ENCODE measurements at regions not wholly inside any gene's neighbourhood (a gene's known extent, or its start where the extent isn't known, plus 50 kb on each side); places are given as distances from the start of the nearest gene placed in this dataset.
"Not testable (repeated sequence)": the region's sequence is repeated elsewhere in the genome, so short reads cannot be mapped to it uniquely, and the experiment has no call there.

GRCh38 chr14:53310412-53310811, 157.3 kb upstream of the DDHD1 start:
- FAIRE-seq (no peak), DNase-seq (ENCODE audit: low spot score) (no peak)

GRCh38 chr14:53306911-53307310, 153.8 kb upstream of the DDHD1 start:
- DNase-seq (ENCODE audit: low spot score) = peak; percentile 25
- no peak for FAIRE-seq

- no peak for FAIRE-seq
Observed at GRCh38 chr14:53306267-53306721, 153.2 kb upstream of the DDHD1 start.

DNA sequence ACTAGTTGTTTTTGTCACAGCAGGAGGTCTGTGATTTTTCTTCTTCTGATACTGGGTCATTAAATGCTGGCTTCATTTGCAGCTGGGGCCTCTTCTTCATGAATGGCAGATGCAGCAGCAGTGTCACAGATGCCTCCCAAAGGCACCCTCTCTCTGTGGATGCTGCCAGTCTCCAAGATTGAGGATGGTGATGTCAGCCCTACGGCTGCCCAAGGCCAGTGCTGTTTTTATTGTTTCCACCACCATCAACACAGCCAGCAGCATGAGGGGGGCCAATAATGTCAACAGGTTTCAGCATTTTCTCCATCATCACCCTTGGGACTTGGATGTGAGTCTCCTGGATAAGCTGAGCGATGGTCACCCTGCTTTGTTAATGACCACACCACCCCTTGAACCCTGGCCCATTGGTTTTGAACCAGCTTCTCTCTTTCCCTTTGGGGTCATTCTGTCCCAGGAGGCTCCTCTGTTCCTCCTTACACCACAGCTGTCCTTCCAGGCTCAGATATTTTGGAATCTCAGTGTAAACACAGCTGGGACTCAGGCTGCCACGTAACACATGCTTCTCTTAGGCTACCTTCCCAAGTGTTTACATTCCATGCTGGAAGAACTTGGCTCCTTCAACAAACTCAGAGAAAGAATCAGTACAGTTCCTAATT, 151.7 kb upstream of the DDHD1 start:
- DNase-seq (ENCODE audit: low spot score) = no peak
- no peak for FAIRE-seq

More at GRCh38 chr14:53306267-53306721, 153.2 kb upstream of the DDHD1 start:
- no peak for DNase-seq (ENCODE audit: low spot score)

GRCh38 chr14:53295985-53296582, 143.0 kb upstream of the DDHD1 start:
- FAIRE-seq = no peak
- DNase-seq (ENCODE audit: low spot score) = no peak

- no peak for FAIRE-seq
- no peak for DNase-seq (ENCODE audit: low spot score)
Observed at GRCh38 chr14:53295372-53295771, 142.2 kb upstream of the DDHD1 start.

DNA sequence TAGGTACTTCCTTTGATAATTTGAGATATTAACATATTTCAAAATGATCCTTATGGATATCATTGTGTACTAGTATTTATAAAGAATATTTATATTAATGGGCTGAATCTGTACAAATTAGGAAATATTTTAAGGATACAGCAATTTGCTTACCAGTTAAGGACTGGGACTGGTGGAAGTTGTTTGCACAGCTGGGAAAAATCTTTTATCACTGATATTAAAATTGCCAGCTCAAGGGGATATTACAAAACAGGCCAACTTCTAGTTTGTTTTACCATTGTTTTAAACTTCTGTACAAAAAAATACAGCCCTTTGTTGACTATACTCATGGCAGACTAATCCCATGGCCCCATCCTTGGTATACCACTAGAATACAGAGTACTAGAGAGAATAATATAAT, 133.2 kb upstream of the DDHD1 start:
- no peak for FAIRE-seq
- DNase-seq (ENCODE audit: low spot score) = no peak

- FAIRE-seq = no peak
Observed at GRCh38 chr14:53285821-53286220, 132.7 kb upstream of the DDHD1 start.

DNA sequence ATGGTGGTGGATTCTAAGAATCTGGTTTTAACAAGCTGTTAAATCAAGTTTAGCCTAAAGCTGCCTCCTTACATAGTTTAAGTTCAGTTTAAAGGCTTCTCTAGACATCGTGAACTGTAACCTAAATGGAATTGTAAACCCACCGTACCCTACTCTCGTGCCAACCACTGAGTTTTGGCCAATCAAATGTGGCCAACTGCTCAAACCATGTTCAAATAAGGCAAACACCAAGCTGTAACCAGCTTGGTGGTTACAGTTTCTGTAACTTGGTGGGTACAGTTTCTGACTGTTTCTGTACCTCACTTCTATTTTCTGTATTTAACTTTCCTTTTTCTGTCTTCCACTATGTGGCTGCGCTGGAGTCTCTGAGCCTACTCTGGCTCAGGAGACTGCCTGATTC, 131.9 kb upstream of the DDHD1 start:
- FAIRE-seq = no peak
- no peak for DNase-seq (ENCODE audit: low spot score)

More at GRCh38 chr14:53285821-53286220, 132.7 kb upstream of the DDHD1 start:
- DNase-seq (ENCODE audit: low spot score) = no peak

- DNase-seq (ENCODE audit: low spot score) = no peak
- no peak for FAIRE-seq
Observed at GRCh38 chr14:53278602-53279506, 125.7 kb upstream of the DDHD1 start.

- DNase-seq (ENCODE audit: low spot score) (no peak), FAIRE-seq (no peak)
Observed at GRCh38 chr14:53273671-53274072, 120.5 kb upstream of the DDHD1 start.

DNA sequence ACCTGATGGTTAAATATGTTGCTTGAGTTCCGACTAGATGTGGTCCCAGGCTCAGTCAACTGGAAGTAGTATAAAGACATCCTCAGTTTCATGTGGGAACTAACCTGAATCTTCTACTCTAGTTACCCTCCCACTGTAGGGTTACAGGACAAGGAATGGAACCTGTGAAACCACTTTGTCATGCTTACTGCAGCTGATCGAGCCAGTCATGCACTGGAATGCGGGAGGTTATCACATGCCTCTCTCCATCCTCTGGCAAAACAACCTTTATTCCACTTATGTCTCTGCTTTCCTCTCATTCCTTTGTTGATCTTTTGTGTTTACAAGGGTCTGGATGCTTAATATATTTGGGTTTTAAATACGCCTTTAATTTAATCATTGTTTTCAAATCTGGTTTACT, 111.9 kb upstream of the DDHD1 start:
- FAIRE-seq (no peak), DNase-seq (ENCODE audit: low spot score) (no peak)

GRCh38 chr14:53260928-53261327, 107.8 kb upstream of the DDHD1 start:
- no peak for FAIRE-seq
- DNase-seq (ENCODE audit: low spot score) = no peak

DNA sequence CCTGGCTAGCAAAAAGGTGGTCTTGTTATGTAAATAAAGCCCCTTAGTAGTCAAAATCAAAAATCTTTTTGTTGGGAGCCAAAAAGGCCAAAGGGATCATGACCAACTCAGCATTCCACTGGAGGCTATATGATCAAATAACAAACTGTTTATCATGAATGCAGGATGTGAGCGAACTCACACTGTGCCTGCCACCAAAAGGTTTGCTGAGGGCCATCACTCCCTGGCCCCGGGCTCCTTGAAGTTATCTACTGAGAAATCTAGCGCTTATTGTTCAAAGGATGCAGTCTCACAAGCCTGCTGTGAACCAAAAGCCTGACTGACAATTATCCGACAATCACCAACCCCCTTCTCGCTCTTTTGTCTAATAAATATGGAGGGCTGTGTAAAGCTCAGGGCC, 107.2 kb upstream of the DDHD1 start:
- FAIRE-seq (no peak), DNase-seq (ENCODE audit: low spot score) (no peak)

DNA sequence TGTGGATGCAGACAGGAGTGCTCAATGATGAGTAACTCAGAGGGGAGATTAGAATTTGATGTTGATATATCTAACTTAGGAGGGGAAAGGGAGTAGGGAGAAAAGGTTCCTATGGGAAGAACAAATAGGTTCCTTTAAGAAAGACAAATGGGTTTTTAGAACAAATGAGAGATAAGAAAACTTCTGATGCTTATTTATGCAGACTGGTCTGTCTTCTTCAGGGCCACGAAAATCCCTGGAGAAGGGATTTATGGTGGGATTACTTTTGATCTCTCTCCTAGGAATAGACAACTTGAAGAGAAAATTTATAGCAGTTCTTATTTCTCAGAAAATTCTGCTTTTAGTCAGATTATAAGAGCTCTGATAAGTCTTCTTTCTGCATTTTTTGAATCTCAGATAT, 99.0 kb upstream of the DDHD1 start:
- no peak for FAIRE-seq

GRCh38 chr14:53249059-53249458, 95.9 kb upstream of the DDHD1 start:
- DNase-seq (ENCODE audit: low spot score) (no peak), FAIRE-seq (no peak)

More for the DNA sequence above, 99.0 kb upstream of the DDHD1 start:
- DNase-seq (ENCODE audit: low spot score) = no peak

DNA sequence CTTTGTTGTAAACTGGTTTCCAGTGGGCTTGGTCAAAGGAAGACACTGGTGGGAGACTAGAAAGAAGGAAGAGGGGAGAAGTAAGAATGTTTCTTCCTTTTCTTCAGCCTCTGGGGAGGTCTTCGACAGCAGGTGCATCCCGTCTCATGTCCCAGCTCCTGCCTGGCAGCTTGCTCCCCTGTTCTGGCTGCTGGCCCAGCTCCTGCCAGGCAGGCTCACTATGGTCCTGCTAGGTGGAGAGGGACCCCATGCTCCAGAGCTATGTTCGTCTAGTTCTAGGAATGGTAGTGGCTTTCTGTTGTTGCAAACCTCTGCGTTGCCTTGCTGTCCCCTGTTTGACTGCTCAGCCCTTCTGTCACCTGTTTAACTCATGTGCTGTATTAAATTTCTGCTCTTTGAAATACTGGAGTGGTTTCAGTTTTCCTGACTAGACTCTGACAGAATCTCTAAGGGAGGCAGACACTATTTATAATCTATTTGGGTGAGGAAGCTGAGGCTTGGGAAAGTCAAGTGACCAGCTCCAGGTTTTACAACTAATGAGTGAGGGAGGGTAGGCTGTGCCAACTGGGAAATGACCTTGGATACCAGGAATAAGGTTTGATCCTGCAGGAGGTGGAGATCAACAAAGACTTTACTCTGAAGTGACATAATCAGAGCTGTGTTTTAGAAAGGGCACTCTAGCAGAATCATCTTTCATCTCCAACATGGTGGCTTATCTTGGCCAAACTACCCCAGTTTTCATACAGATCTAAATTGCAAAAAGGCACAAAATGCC, 94.7 kb upstream of the DDHD1 start:
- FAIRE-seq (no peak), DNase-seq (ENCODE audit: low spot score) (no peak)

DNA sequence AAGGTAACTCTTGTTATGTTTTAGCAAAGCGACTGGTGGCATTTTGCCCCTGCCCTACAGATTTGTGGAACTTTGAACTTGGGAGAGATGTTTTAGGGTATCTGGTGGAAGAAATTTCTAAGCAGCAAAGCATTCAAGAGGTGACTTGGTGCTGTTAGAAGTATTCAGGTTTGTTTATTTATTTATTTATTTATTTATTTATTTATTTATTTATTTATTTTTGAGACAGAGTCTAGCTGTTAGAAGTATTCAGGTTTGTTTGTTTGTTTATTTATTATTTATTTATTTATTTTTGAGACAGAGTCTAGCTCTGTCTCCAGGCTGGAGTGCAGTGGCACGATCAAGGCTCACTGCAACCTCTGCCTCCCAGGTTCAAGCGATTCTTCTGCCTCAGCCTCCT, 89.8 kb upstream of the DDHD1 start:
- not testable (repeated sequence) for FAIRE-seq; DNase-seq (ENCODE audit: low spot score)

DNA sequence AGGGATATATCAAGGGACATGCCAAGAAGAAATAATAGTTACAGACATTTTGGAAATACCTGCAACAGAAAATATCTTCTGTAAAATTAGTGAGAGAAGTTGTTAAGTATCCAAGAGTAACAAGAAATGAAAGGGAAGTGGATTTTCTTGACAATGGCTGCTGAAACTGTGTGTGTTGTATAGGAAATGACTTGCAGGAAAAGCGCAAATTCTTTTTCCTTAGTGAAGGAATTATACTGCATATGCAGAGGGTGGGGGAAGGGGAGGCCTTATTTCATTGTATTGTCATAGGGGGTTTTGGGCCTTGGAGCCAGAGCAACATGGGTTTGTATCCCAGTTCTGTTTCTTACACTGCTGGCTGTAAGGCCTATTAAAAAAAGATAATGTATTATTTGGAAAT, 84.4 kb upstream of the DDHD1 start:
- FAIRE-seq = no peak
- DNase-seq (ENCODE audit: low spot score) = no peak

GRCh38 chr14:53236708-53237107, 83.6 kb upstream of the DDHD1 start:
- DNase-seq (ENCODE audit: low spot score) (no peak), FAIRE-seq (no peak)

DNA sequence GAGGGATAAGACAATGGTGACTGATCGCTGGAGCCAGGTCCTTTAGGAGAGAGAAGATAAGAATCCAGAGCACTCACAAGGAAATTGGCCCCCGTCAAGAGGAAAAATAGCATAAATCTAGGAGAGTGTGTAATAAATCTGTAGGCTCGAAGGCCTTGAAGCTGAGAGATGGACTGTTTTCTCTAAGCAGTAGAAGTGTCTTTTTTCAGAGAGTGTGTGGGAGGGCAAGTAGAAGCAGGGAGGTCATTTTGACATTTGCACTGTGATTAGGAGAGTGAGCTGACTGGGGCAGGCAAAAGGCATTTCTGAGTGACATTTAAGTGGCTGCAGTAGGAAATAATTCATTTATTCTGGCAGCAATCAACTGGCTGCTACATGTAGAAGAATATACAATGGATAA, 78.0 kb upstream of the DDHD1 start:
- DNase-seq (ENCODE audit: low spot score) (no peak), FAIRE-seq (no peak)
